ENCODE measurements at regions not wholly inside any gene's neighbourhood (a gene's known extent, or its start where the extent isn't known, plus 50 kb on each side); places are given as distances from the start of the nearest gene placed in this dataset.

- Histone ChIP-seq H3K4me2 (ENCODE audit: low read length) (no peak overlapping the region), H3K9ac (ENCODE audit: low read length) (no peak overlapping the region), H3K27me3 (ENCODE audit: insufficient read depth, low read length) (no peaks in the 10 kb centered on the region), H3F3A (ENCODE audit: insufficient read depth, low read length) (no peaks in the 10 kb centered on the region), H4K20me1 (ENCODE audit: insufficient read depth, low read length) (no peaks in the 10 kb centered on the region), H3K9me3 (ENCODE audit: low read length) (no peaks in the 10 kb centered on the region), H2AFZ (ENCODE audit: low read length) (no peak overlapping the region), H3K9me2 (ENCODE audit: low read depth, low read length) (no peaks in the 10 kb centered on the region), H3K27ac (ENCODE audit: low read depth, low read length, poor library complexity, severe bottlenecking) (no peak overlapping the region), H3K4me3 (ENCODE audit: low read depth, low read length, poor library complexity, severe bottlenecking) (no peak overlapping the region), H3K79me2 (ENCODE audit: insufficient read depth, low read length) (no peaks in the 10 kb centered on the region), H3K4me1 (ENCODE audit: insufficient read depth, low read length, severe bottlenecking) (no peaks in the 10 kb centered on the region), H3K36me3 (ENCODE audit: insufficient read depth, low read length) (no peaks in the 10 kb centered on the region)
- no peak for TF ChIP-seq EZH2 (IDR thresholded peaks at IDR 0.05; ENCODE audit: borderline replicate concordance, low read length)
- no peak for TF ChIP-seq CTCF (IDR thresholded peaks at IDR 0.05; ENCODE audit: low read length)
These were observed 168.0 kb upstream of the NECTIN1 start for GRCh38 chr11:119897046-119897440.

GRCh38 chr11:119896387-119897045 lies 167.5 kb upstream of the NECTIN1 start:
- H3K9ac ChIP-seq (ENCODE audit: low read length): no peak overlapping the region
- TF ChIP-seq EZH2 (IDR thresholded peaks at IDR 0.05; ENCODE audit: borderline replicate concordance, low read length): no peak
- no peak for TF ChIP-seq CTCF (IDR thresholded peaks at IDR 0.05; ENCODE audit: low read length)
- no peaks in the 10 kb centered on the region for H3K27me3 ChIP-seq (ENCODE audit: insufficient read depth, low read length)
- H3K79me2 ChIP-seq (ENCODE audit: insufficient read depth, low read length): no peaks in the 10 kb centered on the region
- no peaks in the 10 kb centered on the region for H4K20me1 ChIP-seq (ENCODE audit: insufficient read depth, low read length)
- H3K9me3 ChIP-seq (ENCODE audit: low read length): no peaks in the 10 kb centered on the region
- H3K36me3 ChIP-seq (ENCODE audit: insufficient read depth, low read length): no peaks in the 10 kb centered on the region
- no peak overlapping the region for H3K4me3 ChIP-seq (ENCODE audit: low read depth, low read length, poor library complexity, severe bottlenecking)
- no peaks in the 10 kb centered on the region for H3F3A ChIP-seq (ENCODE audit: insufficient read depth, low read length)
- no peak overlapping the region for H2AFZ ChIP-seq (ENCODE audit: low read length)
- no peaks in the 10 kb centered on the region for H3K4me1 ChIP-seq (ENCODE audit: insufficient read depth, low read length, severe bottlenecking)
- no peaks in the 10 kb centered on the region for H3K9me2 ChIP-seq (ENCODE audit: low read depth, low read length)
- no peak overlapping the region for H3K27ac ChIP-seq (ENCODE audit: low read depth, low read length, poor library complexity, severe bottlenecking)
- H3K4me2 ChIP-seq (ENCODE audit: low read length): no peak overlapping the region

GRCh38 chr11:119895981-119896380 lies 167.0 kb upstream of the NECTIN1 start:
- H3K4me3 ChIP-seq (ENCODE audit: low read depth, low read length, poor library complexity, severe bottlenecking): no peak overlapping the region
- no peak overlapping the region for H3K9ac ChIP-seq (ENCODE audit: low read length)
- no peaks in the 10 kb centered on the region for H3K79me2 ChIP-seq (ENCODE audit: insufficient read depth, low read length)
- H4K20me1 ChIP-seq (ENCODE audit: insufficient read depth, low read length): no peaks in the 10 kb centered on the region
- H3K27me3 ChIP-seq (ENCODE audit: insufficient read depth, low read length): no peaks in the 10 kb centered on the region
- no peaks in the 10 kb centered on the region for H3K36me3 ChIP-seq (ENCODE audit: insufficient read depth, low read length)
- H3F3A ChIP-seq (ENCODE audit: insufficient read depth, low read length): no peaks in the 10 kb centered on the region
- no peaks in the 10 kb centered on the region for H3K9me3 ChIP-seq (ENCODE audit: low read length)
- no peak overlapping the region for H3K27ac ChIP-seq (ENCODE audit: low read depth, low read length, poor library complexity, severe bottlenecking)
- H3K9me2 ChIP-seq (ENCODE audit: low read depth, low read length): no peaks in the 10 kb centered on the region
- no peak overlapping the region for H2AFZ ChIP-seq (ENCODE audit: low read length)
- no peak for TF ChIP-seq CTCF (IDR thresholded peaks at IDR 0.05; ENCODE audit: low read length)
- no peak for TF ChIP-seq EZH2 (IDR thresholded peaks at IDR 0.05; ENCODE audit: borderline replicate concordance, low read length)
- H3K4me1 ChIP-seq (ENCODE audit: insufficient read depth, low read length, severe bottlenecking): no peaks in the 10 kb centered on the region
- no peak overlapping the region for H3K4me2 ChIP-seq (ENCODE audit: low read length)

Data from OCI-LY1 (cell line).